Vagina (tissue), 2 donors: ENCODE measurements at regions not wholly inside any gene's neighbourhood (a gene's known extent, or its start where the extent isn't known, plus 50 kb on each side); places are given as distances from the start of the nearest gene placed in this dataset.

Source experiments
- DNase-seq, 2 donors: peaks; one replicate each; pipeline ENCODE4 v3.0.0-alpha.2; 2017; ENCODE audit errors: extremely low spot score in 2 of 2
- H3K27ac ChIP-seq: fragments of 200-600 bp; sonication (generic); one replicate; pipeline ENCODE4 v1.5.1; 2019
- H3K27me3 ChIP-seq: fragments of 200-600 bp; sonication (generic); one replicate; pipeline ENCODE4 v1.5.1; 2019
- H3K36me3 ChIP-seq, 2 donors: fragments of 200-600 bp; sonication (generic); one replicate each; pipeline ENCODE4 v1.5.1; 2017 to 2019
- H3K4me1 ChIP-seq: fragments of 200-600 bp; sonication (generic); one replicate; pipeline ENCODE4 v1.5.1; 2019
- H3K4me3 ChIP-seq, 2 donors: fragments of 200-600 bp; sonication (generic); 1 replicate in 1 of 2; 2 replicates in 1 of 2; pipeline ENCODE4 v1.5.1; 2016 to 2019
- H3K9me3 ChIP-seq: fragments of 200-600 bp; sonication (generic); one replicate; pipeline ENCODE4 v1.5.1; 2019
- CTCF ChIP-seq, 3 experiments: fragments of 450-650 bp in 2 of 3; fragments of 200-600 bp in 1 of 3; sonication (generic) in 1 of 3; IDR thresholded peaks; one replicate each; pipeline ENCODE4 v1.5.1; 2017 to 2019; ENCODE audit warnings: antibody characterized with exemption in 3 of 3, mild to moderate bottlenecking in 2 of 3, moderate library complexity in 2 of 3
- POLR2A ChIP-seq, 2 donors: fragments of 450-650 bp; IDR thresholded peaks; one replicate each; pipeline ENCODE4 v1.6.1; 2017; ENCODE audit warnings: antibody characterized with exemption in 2 of 2, mild to moderate bottlenecking in 2 of 2, moderate library complexity in 2 of 2
- POLR2AphosphoS5 ChIP-seq, 2 donors: sonication (generic); formaldehyde crosslinking; IDR thresholded peaks; one replicate each; pipeline ENCODE4 v1.9.0; 2017; ENCODE audit warnings: antibody characterized with exemption in 2 of 2, mild to moderate bottlenecking in 2 of 2, low read depth in 1 of 2; ENCODE audit not compliant: insufficient read depth in 1 of 2
- intact Hi-C: fragments of 100-400 bp; cut with DNase I; formaldehyde crosslinking; loops from one replicate; pipeline ENCODE4 v1.15.1; 2023

GRCh38 chr2:60070196-60070595, 483.3 kb downstream of the BCL11A start:
- Histone ChIP-seq H3K36me3 (no peaks in the 10 kb centered on the region), H3K4me3 (no peak overlapping the region), H3K27ac (no peak overlapping the region), H3K27me3 (no peaks in the 10 kb centered on the region), H3K9me3 (no peaks in the 10 kb centered on the region), H3K4me1 (no peaks in the 10 kb centered on the region)
- intact Hi-C loops = no loop called here
- TF ChIP-seq POLR2A (IDR thresholded peaks at IDR 0.05) (no peak), POLR2AphosphoS5 (IDR thresholded peaks at IDR 0.05; ENCODE audit: insufficient read depth in 1 of 2, low read depth in 1 of 2) (no peak), CTCF (IDR thresholded peaks at IDR 0.05) (no peak)
- peak in 1 of 2 donors; percentile 44 for DNase-seq

- no peak overlapping the region for H3K4me3 ChIP-seq
- H3K9me3 ChIP-seq = no peaks in the 10 kb centered on the region
- intact Hi-C loops = no loop called here
- DNase-seq = peak in 1 of 2 donors; percentile 44
- H3K36me3 ChIP-seq = no peaks in the 10 kb centered on the region
- no peak overlapping the region for H3K27ac ChIP-seq
- TF ChIP-seq POLR2A (IDR thresholded peaks at IDR 0.05) (no peak), POLR2AphosphoS5 (IDR thresholded peaks at IDR 0.05; ENCODE audit: insufficient read depth in 1 of 2, low read depth in 1 of 2) (no peak), CTCF (IDR thresholded peaks at IDR 0.05) (no peak)
- H3K4me1 ChIP-seq = no peaks in the 10 kb centered on the region
- no peaks in the 10 kb centered on the region for H3K27me3 ChIP-seq
Observed at GRCh38 chr2:60068755-60069154, 484.7 kb downstream of the BCL11A start.

GRCh38 chr2:60067006-60067405, 486.4 kb downstream of the BCL11A start:
- Histone ChIP-seq H3K4me1 (no peaks in the 10 kb centered on the region), H3K27me3 (no peaks in the 10 kb centered on the region), H3K27ac (no peak overlapping the region), H3K36me3 (no peaks in the 10 kb centered on the region), H3K9me3 (no peaks in the 10 kb centered on the region), H3K4me3 (no peak overlapping the region)
- DNase-seq = no peak
- TF ChIP-seq POLR2AphosphoS5 (IDR thresholded peaks at IDR 0.05; ENCODE audit: insufficient read depth in 1 of 2, low read depth in 1 of 2) = no peak
- TF ChIP-seq POLR2A (IDR thresholded peaks at IDR 0.05) = no peak
- intact Hi-C loops = no loop called here

DNA sequence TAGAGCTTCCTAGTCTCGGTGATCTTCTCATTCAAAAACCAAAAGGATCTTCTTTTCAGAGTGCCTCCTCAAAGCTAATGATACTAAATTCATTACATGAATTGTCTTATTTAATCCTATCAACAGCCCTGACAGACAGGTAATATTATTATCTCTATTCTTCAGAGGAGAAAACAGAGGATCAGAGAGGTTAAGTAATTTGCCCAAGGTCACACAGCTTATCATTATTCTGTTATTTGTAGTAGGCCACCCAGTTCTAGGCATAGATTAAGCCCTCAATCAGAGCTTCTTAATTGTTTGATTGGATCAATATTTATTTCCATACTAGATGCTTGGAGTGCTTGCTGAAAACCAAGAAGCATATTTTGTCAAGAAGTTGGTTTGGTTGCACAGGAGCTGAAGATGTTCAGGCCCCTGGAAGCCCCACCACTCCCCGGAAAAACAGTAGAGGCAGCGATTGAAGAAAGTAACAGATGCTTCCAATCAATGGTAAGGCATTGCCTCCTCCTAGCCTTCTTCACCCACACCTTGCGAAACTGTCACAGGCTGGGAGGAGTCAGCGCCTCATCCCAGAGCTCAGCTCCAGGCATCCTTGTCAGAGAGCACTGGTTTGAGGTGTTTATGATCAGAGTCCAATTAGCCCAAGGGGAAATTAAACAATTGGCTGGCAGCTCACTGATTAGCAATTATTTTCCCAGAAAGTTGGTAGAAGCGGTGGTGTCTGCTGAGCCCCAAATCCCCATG, 487.2 kb downstream of the BCL11A start:
- no peak for TF ChIP-seq POLR2A (IDR thresholded peaks at IDR 0.05)
- TF ChIP-seq POLR2AphosphoS5 (IDR thresholded peaks at IDR 0.05; ENCODE audit: insufficient read depth in 1 of 2, low read depth in 1 of 2) = no peak
- no peak for TF ChIP-seq CTCF (IDR thresholded peaks at IDR 0.05)
- H3K4me1 ChIP-seq = no peaks in the 10 kb centered on the region
- intact Hi-C loops = no loop called here

GRCh38 chr2:60064687-60065389, 488.6 kb downstream of the BCL11A start:
- TF ChIP-seq POLR2A (IDR thresholded peaks at IDR 0.05) = no peak
- no peak for TF ChIP-seq POLR2AphosphoS5 (IDR thresholded peaks at IDR 0.05; ENCODE audit: insufficient read depth in 1 of 2, low read depth in 1 of 2)
- no peak for TF ChIP-seq CTCF (IDR thresholded peaks at IDR 0.05)
- intact Hi-C loops = no loop called here
- H3K4me3 ChIP-seq = no peak overlapping the region
- H3K36me3 ChIP-seq = no peaks in the 10 kb centered on the region
- no peak overlapping the region for H3K27ac ChIP-seq
- no peaks in the 10 kb centered on the region for H3K9me3 ChIP-seq
- no peak for DNase-seq
- H3K27me3 ChIP-seq = no peaks in the 10 kb centered on the region
- H3K4me1 ChIP-seq = no peaks in the 10 kb centered on the region

More for the DNA sequence above, 487.2 kb downstream of the BCL11A start:
- Histone ChIP-seq H3K27ac (no peak overlapping the region), H3K27me3 (no peaks in the 10 kb centered on the region), H3K36me3 (no peaks in the 10 kb centered on the region), H3K4me3 (no peak overlapping the region), H3K9me3 (no peaks in the 10 kb centered on the region)
- DNase-seq = no peak
